ENCODE measurements at regions not wholly inside any gene's neighbourhood (a gene's known extent, or its start where the extent isn't known, plus 50 kb on each side); places are given as distances from the start of the nearest gene placed in this dataset.
"Not testable (repeated sequence)": the region's sequence is repeated elsewhere in the genome, so short reads cannot be mapped to it uniquely, and the experiment has no call there.

DNA sequence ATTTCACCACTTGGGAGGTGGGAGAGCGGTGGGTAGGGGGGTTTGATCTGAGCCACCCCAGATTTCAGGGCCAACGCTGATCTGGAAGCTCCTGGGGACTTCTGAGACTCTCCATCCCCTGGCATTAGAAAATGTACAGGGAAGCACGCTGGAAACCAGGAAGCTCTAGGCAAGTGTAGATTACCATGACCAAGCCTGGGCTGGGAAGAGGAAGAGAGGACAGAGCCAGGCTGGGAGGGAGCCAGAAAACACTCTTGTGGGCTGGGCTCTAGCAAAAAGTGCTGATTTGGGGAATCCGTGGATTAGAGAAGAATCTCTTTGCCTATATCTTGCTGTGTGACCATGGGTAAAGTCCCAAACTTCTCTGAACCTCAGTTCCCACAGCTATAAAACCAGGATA is 236.7 kb downstream of the BCL11B start:
- DNase-seq (ENCODE audit: low spot score) = peak; percentile 73

DNA sequence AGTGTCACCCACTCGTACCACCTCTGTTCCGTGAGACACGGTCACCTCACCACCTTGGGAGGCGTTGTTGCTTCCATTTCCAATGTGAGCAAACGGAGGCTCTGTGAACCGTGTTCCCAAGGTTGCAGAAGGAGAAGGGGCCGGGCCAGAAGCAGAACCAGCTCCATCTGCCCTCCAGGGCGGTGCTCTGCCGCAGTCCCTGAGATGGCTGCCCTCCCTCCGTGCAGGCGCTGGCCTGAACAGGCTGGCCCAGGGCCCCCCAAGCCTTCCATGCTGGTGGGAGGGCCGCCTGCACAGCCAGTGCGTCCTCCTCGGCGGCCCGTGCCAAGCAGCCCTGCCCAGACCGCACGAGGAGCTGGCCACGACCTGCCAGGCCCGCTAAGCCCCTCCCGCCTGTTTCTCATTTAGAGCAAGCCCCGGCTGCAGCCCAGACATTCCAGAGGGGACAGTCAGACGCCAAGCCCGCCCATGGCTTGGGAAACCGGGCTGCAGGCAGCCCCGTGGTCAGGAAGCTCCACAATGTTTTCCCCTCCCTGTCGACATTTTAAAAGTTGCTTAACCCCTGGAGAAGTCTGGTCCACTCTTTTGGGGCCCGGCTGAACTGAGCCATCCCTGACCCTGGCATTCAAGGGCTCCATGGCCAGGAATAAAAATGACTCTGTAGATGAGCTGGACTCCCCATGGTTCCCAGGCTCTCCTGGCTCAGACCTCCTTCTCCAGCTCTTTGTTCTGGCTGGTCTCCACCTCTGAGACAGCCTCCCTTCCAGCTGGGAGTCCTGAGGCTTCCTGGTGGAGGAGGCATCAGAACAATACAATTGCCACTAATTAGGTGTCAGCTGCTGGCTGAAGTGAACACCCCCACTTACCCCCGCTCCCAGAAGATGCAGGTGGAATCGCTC is 236.0 kb downstream of the BCL11B start:
- DNase-seq (ENCODE audit: low spot score) = no peak

DNA sequence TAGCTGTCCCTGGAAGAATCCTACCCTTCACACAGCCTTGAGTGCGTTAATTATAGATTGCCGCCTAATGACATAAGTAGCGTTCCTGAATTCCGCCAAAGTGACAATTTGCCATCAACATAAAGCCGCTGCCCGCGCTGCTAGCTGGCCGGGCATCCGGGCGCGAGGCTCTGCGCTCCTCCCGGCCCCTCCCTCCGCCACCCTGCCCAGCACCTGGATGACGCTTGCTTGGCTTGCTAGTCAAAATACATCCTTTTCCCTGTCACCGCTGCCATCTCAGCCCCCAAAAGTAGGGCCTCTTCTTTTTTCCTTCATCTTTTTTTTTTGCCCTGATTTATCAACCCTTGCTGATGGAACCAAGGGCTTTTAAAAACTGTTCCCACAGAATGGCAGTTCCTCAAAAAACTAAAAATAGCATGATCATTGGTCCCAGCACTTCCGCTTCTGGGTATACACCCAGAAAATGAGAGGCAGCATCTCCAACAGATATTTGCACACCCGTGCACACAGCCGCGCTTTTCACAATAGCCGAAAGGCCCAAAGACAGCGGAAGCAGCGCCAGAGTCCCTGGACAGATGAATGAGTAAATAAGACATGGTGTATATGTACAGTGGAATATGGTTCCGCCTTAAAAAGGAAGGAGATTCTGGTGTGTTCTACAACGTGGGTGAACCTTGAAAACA is 235.2 kb downstream of the BCL11B start:
- peak; percentile 58 for DNase-seq (ENCODE audit: low spot score)

DNA sequence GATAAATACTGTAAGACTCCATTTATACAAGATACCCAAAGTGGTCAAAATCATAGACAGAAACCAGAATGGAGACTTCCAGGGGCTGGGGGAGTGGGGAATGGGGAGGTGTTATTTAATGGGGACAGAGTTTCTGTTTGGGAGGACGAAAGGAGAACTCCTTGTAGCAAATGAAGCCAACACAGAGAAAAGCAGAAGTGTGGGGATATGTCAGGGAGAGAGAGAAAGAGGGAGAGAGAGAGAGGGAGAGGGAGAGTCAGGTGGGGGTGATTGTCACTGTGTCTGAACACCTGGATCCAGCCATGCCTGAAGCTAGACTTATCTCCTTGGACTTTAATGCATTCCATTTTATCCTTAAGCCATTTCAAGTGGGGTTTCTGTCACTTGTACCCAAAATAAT is 234.7 kb downstream of the BCL11B start:
- DNase-seq (ENCODE audit: low spot score) = not testable (repeated sequence)

DNA sequence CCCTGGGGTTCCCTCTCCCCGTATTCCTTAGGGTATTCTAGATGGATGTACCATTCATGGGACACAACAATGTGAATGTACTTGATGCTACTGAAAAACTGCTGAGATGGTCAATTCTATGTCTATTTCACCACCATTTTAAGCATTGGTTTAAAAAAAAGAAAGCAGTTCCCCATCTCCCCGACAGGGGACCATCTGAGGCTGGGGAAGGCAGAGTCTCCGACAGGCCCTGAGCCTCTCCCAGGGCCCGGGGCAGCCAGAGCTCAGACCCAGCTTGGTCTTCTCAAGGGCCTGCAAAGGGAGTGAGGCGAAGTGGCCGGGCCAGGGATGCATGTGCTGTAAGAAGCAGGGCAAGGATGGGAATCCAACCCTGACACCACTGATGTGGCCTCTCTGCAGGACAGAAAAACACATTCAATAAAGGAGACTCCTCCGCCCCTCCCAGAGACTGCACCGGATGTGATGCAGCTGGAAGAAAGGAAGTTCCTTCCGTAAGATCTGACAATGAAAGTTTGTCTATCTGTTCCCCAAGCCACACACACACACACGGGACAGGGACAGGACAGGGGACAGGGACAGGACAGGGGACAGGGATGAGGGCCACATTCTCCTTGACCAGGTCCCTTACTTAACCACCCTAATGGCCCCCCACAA is 234.1 kb downstream of the BCL11B start:
- no peak for DNase-seq (ENCODE audit: low spot score)

DNA sequence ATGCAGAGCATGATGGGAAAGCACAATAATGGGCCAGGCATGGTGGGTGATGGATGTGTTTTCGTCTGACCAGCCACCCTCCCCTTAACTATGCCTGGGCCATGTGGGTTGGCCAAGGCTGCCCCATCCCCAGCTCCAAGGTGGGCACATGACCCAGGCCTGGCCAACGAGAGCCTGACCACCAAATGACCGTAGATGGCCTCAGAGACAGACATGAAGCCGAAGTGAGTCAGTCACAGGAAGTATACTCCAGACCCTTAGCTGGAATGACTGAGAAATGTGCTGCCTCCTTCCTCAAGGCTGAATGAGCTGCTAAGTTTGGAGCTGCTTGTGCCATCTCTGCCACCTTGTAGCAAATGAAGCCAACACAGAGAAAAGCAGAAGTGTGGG is 233.6 kb downstream of the BCL11B start:
- DNase-seq (ENCODE audit: low spot score) = no peak

GRCh38 chr14:99039331-99040041 is 232.5 kb downstream of the BCL11B start:
- DNase-seq (ENCODE audit: low spot score) = no peak

- no peak for DNase-seq (ENCODE audit: low spot score)
Observed at GRCh38 chr14:99040052-99040451, 231.9 kb downstream of the BCL11B start.

DNA sequence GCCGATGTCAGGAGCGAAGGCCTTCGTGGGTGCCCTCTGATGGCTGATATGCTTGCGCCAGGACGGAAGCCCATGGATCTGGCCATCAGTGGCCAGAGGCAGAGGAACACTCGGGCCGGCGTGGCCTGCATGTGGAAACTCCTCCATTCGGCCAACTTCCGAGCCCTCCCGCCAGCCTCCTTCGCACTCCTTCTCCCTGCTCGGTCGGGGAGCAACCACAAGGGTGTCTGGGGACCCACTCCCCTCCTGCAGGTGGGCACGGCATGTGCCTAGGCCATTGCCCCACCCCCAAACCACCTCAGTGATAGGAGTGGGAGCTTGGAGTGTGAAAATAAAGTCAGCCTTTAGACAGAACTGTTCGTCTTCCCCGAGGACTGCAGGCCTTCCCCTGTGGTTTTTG is 231.3 kb downstream of the BCL11B start:
- DNase-seq (ENCODE audit: low spot score) = no peak

GRCh38 chr14:99041141-99041819 is 230.7 kb downstream of the BCL11B start:
- DNase-seq (ENCODE audit: low spot score) = no peak

DNA sequence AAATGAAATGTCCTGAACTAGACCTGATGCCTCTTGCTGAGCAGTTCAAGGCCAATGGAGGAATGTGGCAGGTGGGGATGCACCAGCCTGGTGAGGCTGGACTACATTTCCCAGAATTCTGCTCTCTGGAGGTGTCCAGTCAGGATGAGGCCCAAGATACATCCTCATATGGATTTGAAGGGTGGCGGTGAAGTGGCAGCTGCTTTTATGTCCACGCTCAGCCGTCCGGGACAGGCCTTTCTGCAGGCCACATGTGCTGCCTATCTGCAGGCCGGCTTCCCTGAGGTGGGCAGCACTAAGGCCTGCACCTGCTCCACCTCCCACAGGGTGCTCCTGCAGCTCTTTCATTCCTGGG is 230.2 kb downstream of the BCL11B start:
- DNase-seq (ENCODE audit: low spot score) = no peak

- no peak for DNase-seq (ENCODE audit: low spot score)
Observed at GRCh38 chr14:99042381-99043266, 229.4 kb downstream of the BCL11B start.

GRCh38 chr14:99043267-99043615 is 228.8 kb downstream of the BCL11B start:
- DNase-seq (ENCODE audit: low spot score) = no peak

- no peak for DNase-seq (ENCODE audit: low spot score)
Observed at GRCh38 chr14:99043756-99044155, 228.2 kb downstream of the BCL11B start.

DNA sequence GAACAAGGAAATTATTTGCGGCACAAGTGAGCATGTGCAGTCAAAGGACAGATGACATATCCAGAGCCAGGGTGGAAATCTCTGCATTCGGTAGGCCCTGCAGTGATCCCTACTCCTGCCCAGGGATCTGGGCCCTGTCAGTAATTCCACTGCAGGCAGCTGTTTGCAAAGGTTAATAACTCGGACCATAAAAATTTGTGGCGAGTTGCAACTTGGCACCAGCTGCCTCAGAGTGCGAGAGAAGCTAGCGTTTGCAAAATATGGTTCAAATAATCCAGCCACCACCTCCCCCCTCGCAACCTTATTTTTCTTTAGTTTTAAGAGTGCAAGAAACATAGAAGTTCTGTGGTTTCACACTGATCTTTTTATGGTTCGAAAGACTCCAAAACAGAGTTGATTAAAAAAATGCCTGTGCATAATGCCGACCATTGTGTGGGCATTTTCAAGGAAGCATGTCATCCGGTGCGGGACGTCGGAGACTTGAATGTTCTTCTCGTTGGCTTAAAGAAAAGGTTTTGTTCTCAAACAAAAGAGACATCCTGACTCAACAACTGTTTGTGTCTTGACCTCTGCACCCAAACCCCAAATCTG is 224.5 kb downstream of the BCL11B start:
- no peak for DNase-seq (ENCODE audit: low spot score)

- no peak for DNase-seq (ENCODE audit: low spot score)
Observed at GRCh38 chr14:99050309-99050708, 221.7 kb downstream of the BCL11B start.

- DNase-seq (ENCODE audit: low spot score) = no peak
Observed at GRCh38 chr14:99052467-99052866, 219.5 kb downstream of the BCL11B start.

GRCh38 chr14:99055019-99055418 is 217.0 kb downstream of the BCL11B start:
- DNase-seq (ENCODE audit: low spot score) = no peak

- no peak for DNase-seq (ENCODE audit: low spot score)
Observed at GRCh38 chr14:99055816-99056215, 216.2 kb downstream of the BCL11B start.

DNA sequence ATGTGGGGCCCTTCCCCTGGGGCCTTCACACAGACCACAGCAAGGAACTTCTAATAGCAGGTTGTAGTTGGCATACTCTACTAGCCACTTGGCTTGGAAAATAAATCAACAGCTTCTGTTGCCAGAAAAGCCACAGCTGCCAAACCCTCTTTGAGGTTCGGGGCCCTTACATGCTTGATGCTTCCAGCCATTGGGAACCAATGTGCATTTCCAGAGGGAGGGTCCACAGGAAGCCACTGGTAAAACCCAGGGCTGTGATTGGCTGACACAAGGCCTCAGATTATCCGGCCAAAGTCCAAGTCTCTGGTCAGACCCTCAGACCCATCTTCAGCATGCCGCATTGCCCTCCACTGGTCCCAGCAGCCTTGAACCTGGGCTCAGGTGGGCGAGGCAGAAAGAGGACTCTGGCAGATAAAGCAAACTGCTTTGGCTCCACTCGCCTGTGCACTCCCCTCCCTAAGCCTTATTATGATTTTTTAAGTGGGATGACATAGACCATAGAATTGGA is 214.4 kb downstream of the BCL11B start:
- DNase-seq (ENCODE audit: low spot score) = no peak
